ENCODE measurements at regions not wholly inside any gene's neighbourhood (a gene's known extent, or its start where the extent isn't known, plus 50 kb on each side); places are given as distances from the start of the nearest gene placed in this dataset.

DNA sequence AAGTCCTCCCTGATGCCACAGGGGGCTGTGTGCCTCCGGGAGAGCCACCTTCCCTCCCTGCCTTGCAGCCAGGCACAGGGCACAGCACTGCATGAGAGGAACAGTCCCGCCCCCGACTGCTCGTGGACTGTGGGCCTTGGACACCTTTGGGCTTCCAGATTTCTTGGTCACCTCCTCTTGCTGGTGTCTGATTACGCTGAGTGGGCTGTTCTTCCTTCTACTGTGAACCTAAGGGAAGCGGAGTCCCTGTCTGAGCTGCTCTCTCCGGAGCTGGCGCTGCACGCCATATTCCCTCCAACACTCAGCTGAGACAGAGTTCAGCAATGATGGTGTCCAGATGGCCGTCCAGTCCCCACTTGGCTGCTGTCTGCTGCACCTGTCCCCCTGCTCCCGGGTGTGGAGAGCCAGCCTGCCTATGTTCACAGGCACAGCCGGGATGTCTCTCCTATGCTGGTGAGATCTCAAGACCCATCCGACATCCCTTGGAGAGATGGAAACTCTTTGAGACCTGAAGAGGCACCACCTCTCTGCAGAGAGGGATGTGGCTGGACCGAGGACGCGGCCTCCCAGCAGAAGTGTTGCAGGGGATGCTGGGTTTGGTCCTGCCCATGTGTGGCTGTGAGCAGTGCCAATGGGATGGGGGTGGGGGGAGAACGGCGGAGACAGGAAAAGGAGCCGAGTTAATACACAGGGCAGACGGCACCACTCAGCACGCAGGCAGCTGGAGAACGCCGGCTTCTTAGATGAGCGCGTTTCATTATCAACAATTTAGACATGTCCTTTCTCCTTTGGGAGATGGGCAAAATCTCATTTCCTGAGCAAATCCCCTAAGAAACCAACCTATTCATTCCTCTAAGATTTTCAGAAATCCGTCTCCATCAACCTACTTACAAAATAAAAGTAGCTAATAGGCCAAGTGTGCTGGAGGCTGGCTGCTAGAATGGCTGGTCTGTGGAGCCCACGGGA lies 171.9 kb downstream of the ENGASE start:
- intact Hi-C loops (cut with DNase I; ENCODE audit: low total_unique reads) = no loop called here
- no peak overlapping the region for H3K4me3 ChIP-seq (ENCODE audit: low read depth, poor library complexity, severe bottlenecking)

DNA sequence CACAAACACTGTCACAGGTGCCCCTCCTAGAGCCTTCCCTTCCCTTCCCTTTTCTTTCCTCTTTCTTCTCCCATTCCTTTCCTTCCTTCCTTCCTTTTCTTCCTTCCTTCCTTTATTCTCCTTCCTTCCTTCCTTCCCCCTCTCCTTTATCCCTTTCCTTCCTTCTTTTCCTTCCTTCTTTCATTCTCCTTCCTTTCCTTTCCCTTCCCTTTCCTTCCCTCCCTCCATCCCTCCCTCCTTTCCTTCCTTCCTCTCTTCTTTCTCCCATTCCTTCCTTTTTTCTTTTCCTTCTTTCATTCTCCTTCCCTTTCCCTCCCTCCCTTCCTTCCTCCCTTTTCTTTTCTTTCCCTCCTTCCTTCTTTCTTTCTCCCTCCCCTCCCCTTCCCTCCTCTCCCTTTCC lies 170.0 kb downstream of the ENGASE start:
- no peak overlapping the region for H3K4me3 ChIP-seq (ENCODE audit: low read depth, poor library complexity, severe bottlenecking)
- TF ChIP-seq, protein P1, sequence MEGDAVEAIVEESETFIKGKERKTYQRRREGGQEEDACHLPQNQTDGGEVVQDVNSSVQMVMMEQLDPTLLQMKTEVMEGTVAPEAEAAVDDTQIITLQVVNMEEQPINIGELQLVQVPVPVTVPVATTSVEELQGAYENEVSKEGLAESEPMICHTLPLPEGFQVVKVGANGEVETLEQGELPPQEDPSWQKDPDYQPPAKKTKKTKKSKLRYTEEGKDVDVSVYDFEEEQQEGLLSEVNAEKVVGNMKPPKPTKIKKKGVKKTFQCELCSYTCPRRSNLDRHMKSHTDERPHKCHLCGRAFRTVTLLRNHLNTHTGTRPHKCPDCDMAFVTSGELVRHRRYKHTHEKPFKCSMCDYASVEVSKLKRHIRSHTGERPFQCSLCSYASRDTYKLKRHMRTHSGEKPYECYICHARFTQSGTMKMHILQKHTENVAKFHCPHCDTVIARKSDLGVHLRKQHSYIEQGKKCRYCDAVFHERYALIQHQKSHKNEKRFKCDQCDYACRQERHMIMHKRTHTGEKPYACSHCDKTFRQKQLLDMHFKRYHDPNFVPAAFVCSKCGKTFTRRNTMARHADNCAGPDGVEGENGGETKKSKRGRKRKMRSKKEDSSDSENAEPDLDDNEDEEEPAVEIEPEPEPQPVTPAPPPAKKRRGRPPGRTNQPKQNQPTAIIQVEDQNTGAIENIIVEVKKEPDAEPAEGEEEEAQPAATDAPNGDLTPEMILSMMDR (IDR thresholded peaks at IDR 0.05) = no peak
- no peak for TF ChIP-seq POLR2A (IDR thresholded peaks at IDR 0.05)
- DNase-seq (ENCODE audit: low spot score in 2 of 2) = no peak
- intact Hi-C loops (cut with DNase I; ENCODE audit: low total_unique reads) = no loop called here

More for the DNA sequence above, 171.9 kb downstream of the ENGASE start:
- no peak for DNase-seq (ENCODE audit: low spot score in 2 of 2)
- WGBS, 2 donors = 61 to 70% methylated on average over 27 of the region's 27 CpGs
- TF ChIP-seq POLR2A (IDR thresholded peaks at IDR 0.05) = no peak
- TF ChIP-seq, protein P1 (IDR thresholded peaks at IDR 0.05) = no peak

DNA sequence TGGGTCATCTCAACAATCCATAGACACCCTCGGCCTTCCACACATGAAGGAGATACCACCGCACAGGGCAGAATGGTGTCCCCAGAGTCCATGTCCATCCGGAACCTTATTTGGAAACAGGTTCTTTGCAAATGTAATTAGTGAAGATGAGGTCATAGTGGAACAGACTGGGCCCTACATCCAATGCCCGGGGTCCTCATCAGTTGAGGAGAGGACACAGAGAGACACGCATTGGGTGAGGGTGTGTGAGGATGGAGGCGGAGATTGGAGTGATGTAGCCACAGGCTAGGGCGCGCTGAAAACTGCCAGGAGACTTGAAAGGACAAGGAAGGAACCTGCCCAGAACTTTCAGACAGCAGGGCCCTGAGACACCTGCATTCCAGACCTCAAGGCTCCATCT lies 169.4 kb downstream of the ENGASE start:
- TF ChIP-seq, protein P1 (IDR thresholded peaks at IDR 0.05) = no peak
- no peak for TF ChIP-seq POLR2A (IDR thresholded peaks at IDR 0.05)
- 59 to 77% methylated on average over 8 of the region's 8 CpGs for WGBS, 2 donors
- DNase-seq (ENCODE audit: low spot score in 2 of 2) = no peak
- intact Hi-C loops (cut with DNase I; ENCODE audit: low total_unique reads) = no loop called here
- no peak overlapping the region for H3K4me3 ChIP-seq (ENCODE audit: low read depth, poor library complexity, severe bottlenecking)

DNA sequence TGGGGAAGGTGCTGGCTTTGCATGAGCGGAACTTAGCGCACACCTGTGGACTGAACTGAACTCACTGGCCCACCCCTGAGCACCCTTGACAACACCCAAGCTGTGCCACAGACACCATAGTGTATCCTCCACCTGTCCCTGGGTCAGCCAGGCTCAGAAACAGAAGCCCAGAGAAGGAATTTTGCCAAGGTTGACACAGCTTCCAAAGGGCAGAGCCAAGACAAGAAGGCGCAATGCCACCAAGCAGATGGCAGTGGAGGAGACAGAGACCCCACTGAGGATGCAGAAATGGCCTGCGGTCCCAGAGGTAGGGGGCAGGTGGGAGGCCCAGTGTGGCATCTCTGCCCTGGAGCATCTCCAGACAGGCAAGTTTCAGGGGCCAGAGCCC lies 169.0 kb downstream of the ENGASE start:
- 92 to 100% methylated on average over 4 of the region's 4 CpGs for WGBS, 2 donors
- intact Hi-C loops (cut with DNase I; ENCODE audit: low total_unique reads) = no loop called here
- H3K4me3 ChIP-seq (ENCODE audit: low read depth, poor library complexity, severe bottlenecking) = no peak overlapping the region
- TF ChIP-seq, protein P1 (IDR thresholded peaks at IDR 0.05) = no peak
- no peak for TF ChIP-seq POLR2A (IDR thresholded peaks at IDR 0.05)
- no peak for DNase-seq (ENCODE audit: low spot score in 2 of 2)

DNA sequence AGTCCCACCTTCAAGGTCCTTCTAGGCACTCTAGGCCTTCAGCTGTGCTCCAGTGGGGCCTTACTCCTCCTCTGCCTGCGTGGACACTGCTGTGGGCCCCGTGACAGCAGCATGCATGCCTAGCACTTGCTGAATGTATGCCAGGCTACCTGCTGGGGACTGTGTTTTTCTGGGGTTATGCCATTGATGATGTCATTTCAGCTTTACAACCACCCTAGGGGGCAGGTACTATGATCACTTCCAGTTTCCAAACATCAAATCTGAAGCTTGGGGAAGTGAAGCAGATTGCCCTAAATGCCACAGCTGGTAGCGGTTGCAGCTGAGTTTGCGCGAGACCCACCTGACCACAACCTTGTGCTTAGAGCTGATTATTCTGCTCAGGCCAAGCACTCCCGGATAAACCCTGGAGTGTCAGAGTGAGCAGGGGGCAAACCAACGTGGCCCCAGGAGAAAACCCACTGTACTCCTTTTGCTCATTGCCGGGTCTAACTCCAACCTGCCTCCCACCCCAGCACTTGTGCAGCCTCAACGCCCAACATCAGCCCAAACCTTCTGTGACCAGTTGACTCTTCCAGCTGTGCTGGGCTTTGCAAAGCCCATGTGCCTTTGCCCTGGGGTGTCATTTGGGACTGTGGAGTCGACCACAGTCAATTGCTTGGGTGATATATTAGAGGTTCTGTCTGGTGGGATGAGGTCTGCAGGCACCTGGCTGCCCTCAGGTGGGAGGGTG lies 168.4 kb downstream of the ENGASE start:
- no peak for DNase-seq (ENCODE audit: low spot score in 2 of 2)
- no peak overlapping the region for H3K4me3 ChIP-seq (ENCODE audit: low read depth, poor library complexity, severe bottlenecking)
- TF ChIP-seq, protein P1 (IDR thresholded peaks at IDR 0.05) = no peak
- TF ChIP-seq POLR2A (IDR thresholded peaks at IDR 0.05) = no peak
- intact Hi-C loops (cut with DNase I; ENCODE audit: low total_unique reads) = no loop called here
- 65 to 66% methylated on average over 10 of the region's 10 CpGs for WGBS, 2 donors
